HT-29 (cell line): ENCODE measurements at regions not wholly inside any gene's neighbourhood (a gene's known extent, or its start where the extent isn't known, plus 50 kb on each side); places are given as distances from the start of the nearest gene placed in this dataset. TPM values are rescaled to one million over a fixed set of nuclear protein-coding genes. Genes with fewer than 3 reads are reported as not detected.

Source experiments
- small RNA-seq: library from RNA; depleted of rRNA; stranded (forward); fragments of <200 nt; gene quantifications from one replicate; pipeline ENCODE3, GENCODE V24; 2014

Small RNA genes lying in the stretch of these regions (small RNA-seq; reads per million reads assigned to genes)
- not detected for gene AC008571.1
